ENCODE measurements at regions not wholly inside any gene's neighbourhood (a gene's known extent, or its start where the extent isn't known, plus 50 kb on each side); places are given as distances from the start of the nearest gene placed in this dataset.
"Not testable (repeated sequence)": the region's sequence is repeated elsewhere in the genome, so short reads cannot be mapped to it uniquely, and the experiment has no call there.

DNA sequence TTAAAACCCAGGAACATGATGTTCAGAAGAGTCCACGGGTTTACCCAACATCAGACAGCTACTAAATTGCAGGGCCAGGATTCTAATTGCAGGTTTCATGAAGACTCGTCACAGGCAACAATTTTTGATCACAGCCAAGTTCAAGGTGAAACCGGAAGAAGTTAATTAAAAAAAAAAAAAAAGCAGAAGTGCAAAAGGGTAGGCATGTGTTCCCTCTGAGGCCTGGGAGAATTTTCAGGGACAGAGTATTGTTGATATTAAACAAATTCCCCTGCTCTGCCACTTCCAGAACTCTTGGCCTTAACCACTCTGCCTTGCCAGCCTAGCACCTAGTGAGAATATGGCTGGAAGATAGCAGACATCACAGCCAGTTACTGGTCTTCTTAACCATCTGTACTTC is 99.4 kb upstream of the TRIB2 start:
- H3K36me3 Mint-ChIP-seq: no peaks in the 10 kb centered on the region
- no peaks in the 10 kb centered on the region for H3K9me3 Mint-ChIP-seq
- no peaks in the 10 kb centered on the region for H3K27me3 Mint-ChIP-seq
- peaks cover 31% of the 10 kb centered on the region for H3K4me1 Mint-ChIP-seq
- DNase-seq (ENCODE audit: low spot score in 2 of 2) (no peak), ATAC-seq (ENCODE audit: low read depth) (peak; percentile 61)
- peak overlapping the region; percentile 57 for H3K27ac Mint-ChIP-seq
- H3K4me3 Mint-ChIP-seq: peak overlapping the region; percentile 46

DNA sequence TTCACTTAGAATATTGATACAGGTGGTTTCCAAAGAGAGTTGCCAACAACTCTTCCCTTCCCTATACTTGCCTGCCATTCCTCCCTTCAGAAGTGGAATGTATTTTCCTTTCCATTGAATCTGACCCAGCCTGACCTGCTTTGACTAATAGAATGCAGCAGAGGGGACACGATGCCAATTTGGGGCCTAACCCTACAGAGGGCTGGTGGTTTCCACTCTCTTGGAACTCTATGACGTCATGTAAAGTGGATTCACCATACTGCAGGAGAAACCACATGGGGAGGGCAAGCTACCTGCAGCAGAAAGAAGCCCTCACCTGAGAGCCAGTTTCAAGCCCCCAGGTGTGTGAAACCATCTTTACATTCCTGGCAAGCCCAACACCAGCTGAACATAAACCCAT is 98.9 kb upstream of the TRIB2 start:
- DNase-seq (ENCODE audit: low spot score in 2 of 2): no peak
- no peak for ATAC-seq (ENCODE audit: low read depth)
- Mint-ChIP-seq H3K9me3 (no peaks in the 10 kb centered on the region), H3K27ac (no peak overlapping the region), H3K36me3 (no peaks in the 10 kb centered on the region), H3K27me3 (no peaks in the 10 kb centered on the region), H3K4me1 (peaks cover 27% of the 10 kb centered on the region), H3K4me3 (no peak overlapping the region)

DNA sequence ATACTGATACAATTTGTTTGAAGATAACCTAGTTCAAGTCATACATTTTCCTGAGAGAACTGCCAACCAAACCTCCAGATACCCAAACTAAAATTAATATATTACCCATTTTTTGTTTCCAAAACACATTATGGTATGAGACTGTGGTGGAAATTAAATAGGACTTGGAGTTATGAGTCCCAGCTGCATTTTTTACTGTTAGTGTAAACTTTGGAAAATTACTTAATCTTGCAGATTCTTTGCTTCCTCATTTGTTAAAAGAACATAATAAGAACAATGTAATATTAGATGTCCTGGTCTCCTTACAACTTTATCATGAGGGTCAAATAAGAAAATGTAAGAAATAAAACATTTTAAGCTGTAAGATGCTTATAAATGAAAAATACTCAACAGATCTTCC is 98.2 kb upstream of the TRIB2 start:
- Mint-ChIP-seq H3K4me1 (peaks cover 21% of the 10 kb centered on the region), H3K36me3 (no peaks in the 10 kb centered on the region), H3K4me3 (no peak overlapping the region), H3K27ac (no peak overlapping the region), H3K9me3 (no peaks in the 10 kb centered on the region), H3K27me3 (no peaks in the 10 kb centered on the region)
- no peak for ATAC-seq (ENCODE audit: low read depth)
- no peak for DNase-seq (ENCODE audit: low spot score in 2 of 2)

DNA sequence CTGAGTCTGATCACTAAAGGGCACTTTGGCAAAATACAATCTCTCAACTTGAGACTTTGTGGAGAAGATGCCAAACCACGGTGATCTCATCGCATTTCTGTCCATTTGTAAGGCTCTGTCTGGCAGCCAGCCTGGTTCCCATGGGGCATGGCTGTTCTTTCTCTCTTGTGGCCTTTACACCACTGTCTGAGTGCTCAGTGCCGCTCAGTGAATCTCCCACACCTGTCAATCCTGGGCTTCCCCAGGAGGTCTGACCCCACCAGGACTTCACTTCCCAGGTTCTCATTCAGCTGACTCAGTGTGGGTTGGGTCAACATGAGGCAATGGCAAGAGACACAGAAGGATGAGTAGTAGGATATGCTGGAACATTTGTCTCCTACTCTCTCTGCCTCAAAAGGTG is 96.8 kb upstream of the TRIB2 start:
- H3K9me3 Mint-ChIP-seq: no peaks in the 10 kb centered on the region

DNA sequence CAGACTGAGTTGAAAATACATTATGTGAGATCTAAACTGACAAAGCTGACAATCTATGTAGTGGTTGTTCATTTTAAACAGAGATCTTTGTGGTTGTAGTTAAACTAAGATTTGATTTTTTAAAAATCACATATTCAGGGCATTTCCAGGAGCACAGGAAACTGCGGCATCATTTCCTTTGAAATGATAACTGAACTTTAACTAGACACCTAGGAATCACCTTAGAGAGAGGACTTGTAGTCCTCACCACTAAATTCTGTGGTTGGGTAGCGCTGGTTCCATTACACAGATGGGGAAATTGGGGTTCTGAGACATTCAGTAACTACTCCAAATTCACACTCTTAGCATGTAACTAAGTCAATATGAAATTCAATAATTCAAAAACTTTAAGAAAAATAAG is 96.0 kb upstream of the TRIB2 start:
- DNase-seq (ENCODE audit: low spot score in 2 of 2): no peak
- no peak overlapping the region for H3K4me3 Mint-ChIP-seq

More for the DNA sequence above, 96.8 kb upstream of the TRIB2 start:
- H3K4me3 Mint-ChIP-seq: no peak overlapping the region
- H3K27me3 Mint-ChIP-seq: no peaks in the 10 kb centered on the region
- DNase-seq (ENCODE audit: low spot score in 2 of 2) (no peak), ATAC-seq (ENCODE audit: low read depth) (no peak)
- peaks cover 19% of the 10 kb centered on the region for H3K4me1 Mint-ChIP-seq
- H3K27ac Mint-ChIP-seq: no peak overlapping the region
- H3K36me3 Mint-ChIP-seq: no peaks in the 10 kb centered on the region

DNA sequence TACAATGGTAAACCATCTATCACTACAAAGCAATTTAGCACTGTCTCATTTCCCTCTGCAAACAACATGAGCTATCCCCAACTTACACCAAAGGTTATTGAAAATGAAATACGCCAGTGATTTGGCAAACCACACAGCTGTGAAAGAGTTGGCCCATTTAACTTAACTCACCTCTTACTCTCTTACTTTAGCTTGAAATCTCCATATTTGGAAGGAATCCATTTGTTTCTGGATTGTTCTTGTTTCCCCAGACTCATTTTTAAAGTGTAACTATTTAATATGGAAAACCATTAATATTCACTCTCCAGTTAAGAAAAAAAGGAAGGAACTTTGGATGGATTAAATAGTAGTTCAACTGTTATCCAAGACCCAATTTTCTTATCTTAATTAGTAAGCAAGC is 93.7 kb upstream of the TRIB2 start:
- no peak for DNase-seq (ENCODE audit: low spot score in 2 of 2)
- no peaks in the 10 kb centered on the region for H3K36me3 Mint-ChIP-seq
- no peak overlapping the region for H3K4me3 Mint-ChIP-seq
- H3K27ac Mint-ChIP-seq: no peak overlapping the region
- no peak for ATAC-seq (ENCODE audit: low read depth)
- peaks cover 7% of the 10 kb centered on the region for H3K4me1 Mint-ChIP-seq
- H3K9me3 Mint-ChIP-seq: no peaks in the 10 kb centered on the region
- peaks cover 6% of the 10 kb centered on the region for H3K27me3 Mint-ChIP-seq

More for the DNA sequence above, 96.0 kb upstream of the TRIB2 start:
- no peaks in the 10 kb centered on the region for H3K9me3 Mint-ChIP-seq
- no peaks in the 10 kb centered on the region for H3K36me3 Mint-ChIP-seq
- ATAC-seq (ENCODE audit: low read depth): no peak
- H3K4me1 Mint-ChIP-seq: peaks cover 24% of the 10 kb centered on the region
- H3K27me3 Mint-ChIP-seq: no peaks in the 10 kb centered on the region
- H3K27ac Mint-ChIP-seq: no peak overlapping the region

DNA sequence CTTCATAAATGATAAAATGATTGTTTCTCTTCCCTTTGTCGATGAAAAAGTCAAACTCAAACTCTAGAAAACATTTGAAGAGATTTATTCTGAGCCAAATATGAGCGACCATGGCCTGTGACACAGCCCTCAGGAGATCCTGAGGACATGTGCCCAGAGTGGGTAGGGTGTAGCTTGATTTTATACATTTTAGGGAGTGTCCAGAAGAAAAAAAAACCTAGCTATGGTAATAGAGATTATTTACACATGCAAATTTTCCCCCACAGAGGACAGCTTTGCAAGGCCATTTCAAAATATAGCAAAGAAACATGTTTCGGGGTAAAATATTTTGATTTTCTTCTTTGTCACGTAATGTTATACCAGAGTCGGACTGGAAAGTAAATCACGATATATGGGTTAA is 92.4 kb upstream of the TRIB2 start:
- Mint-ChIP-seq H3K9me3 (no peaks in the 10 kb centered on the region), H3K27ac (no peak overlapping the region), H3K4me1 (peaks cover 10% of the 10 kb centered on the region)

DNA sequence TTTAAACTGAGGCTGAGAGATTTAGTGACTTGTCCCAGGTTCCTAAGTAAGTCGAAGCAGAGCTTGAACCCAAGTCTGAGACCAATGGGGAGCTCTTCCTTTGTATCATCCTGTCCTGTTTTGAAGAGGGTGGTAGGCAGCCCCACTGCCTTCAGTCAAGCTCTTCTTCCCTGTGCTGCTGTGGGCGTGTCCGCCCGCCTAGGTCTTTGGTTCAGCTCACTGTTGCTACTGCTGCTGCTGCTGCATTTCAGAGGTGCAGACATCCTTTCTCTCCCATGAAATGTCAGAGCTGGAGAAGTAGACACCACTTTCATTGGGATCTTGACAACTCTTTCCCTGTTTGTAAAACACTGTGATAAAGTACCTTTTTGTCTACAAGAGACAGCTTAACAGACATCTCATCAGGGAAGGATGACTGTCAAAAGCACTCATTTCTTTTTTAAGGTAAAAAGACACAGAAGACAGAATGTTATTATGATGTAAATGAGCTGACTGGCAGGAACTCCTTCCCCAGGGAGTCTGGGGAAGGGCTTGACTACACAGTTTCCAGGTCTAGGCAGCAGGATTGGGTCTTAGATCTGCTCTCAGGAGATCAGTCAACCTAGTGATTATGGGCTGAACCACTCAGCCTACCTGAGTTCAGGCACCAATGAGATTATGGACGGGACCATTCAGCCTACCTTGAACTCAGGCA is 91.7 kb upstream of the TRIB2 start:
- H3K27ac Mint-ChIP-seq: no peak overlapping the region
- H3K9me3 Mint-ChIP-seq: no peaks in the 10 kb centered on the region
- H3K4me3 Mint-ChIP-seq: no peak overlapping the region
- peaks cover 10% of the 10 kb centered on the region for H3K4me1 Mint-ChIP-seq
- no peaks in the 10 kb centered on the region for H3K36me3 Mint-ChIP-seq
- no peak for ATAC-seq (ENCODE audit: low read depth)
- no peak for DNase-seq (ENCODE audit: low spot score in 2 of 2)
- peaks cover 7% of the 10 kb centered on the region for H3K27me3 Mint-ChIP-seq

More for the DNA sequence above, 92.4 kb upstream of the TRIB2 start:
- ATAC-seq (ENCODE audit: low read depth): no peak
- no peak for DNase-seq (ENCODE audit: low spot score in 2 of 2)
- no peak overlapping the region for H3K4me3 Mint-ChIP-seq
- peaks cover 7% of the 10 kb centered on the region for H3K27me3 Mint-ChIP-seq
- no peaks in the 10 kb centered on the region for H3K36me3 Mint-ChIP-seq

DNA sequence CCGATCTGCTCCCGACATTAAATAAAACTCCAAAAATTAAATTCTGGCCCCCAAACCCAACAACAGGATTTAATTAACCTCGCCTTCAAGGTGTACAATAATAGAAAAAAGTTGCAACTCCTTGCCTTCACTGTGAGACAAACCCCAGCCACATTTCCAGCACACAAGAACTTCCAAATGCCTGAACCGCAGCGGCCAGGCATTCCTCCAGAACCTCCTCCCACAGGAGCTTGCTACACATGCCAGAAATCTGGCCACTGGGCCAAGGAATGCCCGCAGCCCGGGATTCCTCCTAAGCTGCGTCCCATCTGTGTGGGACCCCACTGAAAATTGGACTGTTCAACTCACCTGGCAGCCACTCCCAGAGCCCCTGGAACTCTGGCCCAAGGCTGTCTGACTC is 88.2 kb upstream of the TRIB2 start:
- H3K4me1 Mint-ChIP-seq; H3K27me3 Mint-ChIP-seq; DNase-seq (ENCODE audit: low spot score in 2 of 2); H3K36me3 Mint-ChIP-seq; H3K4me3 Mint-ChIP-seq; H3K9me3 Mint-ChIP-seq; ATAC-seq (ENCODE audit: low read depth); H3K27ac Mint-ChIP-seq: not testable (repeated sequence)

DNA sequence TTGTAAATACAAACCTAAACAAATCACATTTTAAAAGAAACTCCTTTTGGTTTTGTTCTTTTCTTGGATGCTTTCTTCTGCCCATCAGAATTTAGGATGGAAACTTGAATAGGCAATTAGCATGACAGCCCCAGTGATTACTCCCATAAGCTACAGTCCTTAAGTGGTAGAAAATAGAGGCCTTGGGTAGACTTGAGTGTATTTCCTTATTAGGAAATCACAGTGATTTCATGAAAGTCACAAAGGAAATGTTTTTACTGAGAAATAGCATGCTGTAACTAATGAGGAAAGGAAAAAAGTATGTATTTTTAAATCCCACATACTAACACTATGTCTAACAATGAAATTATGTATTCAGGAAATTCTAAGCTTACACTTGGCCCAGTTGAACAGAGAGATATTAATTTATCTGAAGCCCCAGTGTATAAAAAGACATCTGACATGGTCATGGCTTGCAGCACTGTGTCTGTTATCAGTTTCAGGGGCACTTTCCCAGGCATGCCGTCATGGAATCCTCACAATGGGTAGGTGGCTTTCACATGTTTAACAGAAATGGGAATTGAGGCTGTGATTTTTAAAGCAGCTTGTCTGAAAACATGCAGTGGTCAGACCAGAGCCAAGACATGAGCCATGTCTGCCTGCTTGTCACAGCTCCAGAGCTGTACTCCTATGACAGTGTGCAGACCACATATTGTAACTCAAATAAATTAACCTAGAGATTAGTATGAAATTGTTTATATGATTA is 79.7 kb upstream of the TRIB2 start:
- Mint-ChIP-seq H3K27ac (no peak overlapping the region), H3K36me3 (no peaks in the 10 kb centered on the region), H3K9me3 (no peaks in the 10 kb centered on the region), H3K4me3 (no peak overlapping the region), H3K27me3 (peaks cover 4% of the 10 kb centered on the region), H3K4me1 (peaks cover 8% of the 10 kb centered on the region)
- DNase-seq (ENCODE audit: low spot score in 2 of 2) (no peak), ATAC-seq (ENCODE audit: low read depth) (no peak)

DNA sequence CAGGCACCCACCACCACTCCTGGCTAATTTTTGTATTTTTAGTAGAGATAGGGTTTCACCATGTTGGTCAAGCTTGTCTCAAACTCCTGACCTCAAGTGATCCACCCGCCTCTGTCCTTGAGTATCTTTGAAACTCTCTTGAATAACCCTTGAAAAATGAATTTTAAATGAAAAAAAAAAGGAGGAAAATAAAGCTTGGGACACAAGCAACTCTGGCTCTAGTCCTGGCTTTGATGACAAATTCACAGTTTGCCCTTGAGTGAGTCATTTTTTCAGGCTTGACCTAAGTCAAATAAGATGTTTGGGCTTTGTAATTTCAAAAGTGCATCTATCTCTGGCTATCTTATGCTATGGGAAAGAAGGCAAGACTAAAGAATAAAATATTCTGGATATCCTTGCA is 79.0 kb upstream of the TRIB2 start:
- no peak overlapping the region for H3K27ac Mint-ChIP-seq
- peaks cover 8% of the 10 kb centered on the region for H3K4me1 Mint-ChIP-seq
- ATAC-seq (ENCODE audit: low read depth): no peak
- no peaks in the 10 kb centered on the region for H3K36me3 Mint-ChIP-seq
- DNase-seq (ENCODE audit: low spot score in 2 of 2): no peak
- no peaks in the 10 kb centered on the region for H3K9me3 Mint-ChIP-seq
- H3K4me3 Mint-ChIP-seq: no peak overlapping the region
- H3K27me3 Mint-ChIP-seq: peaks cover 4% of the 10 kb centered on the region

DNA sequence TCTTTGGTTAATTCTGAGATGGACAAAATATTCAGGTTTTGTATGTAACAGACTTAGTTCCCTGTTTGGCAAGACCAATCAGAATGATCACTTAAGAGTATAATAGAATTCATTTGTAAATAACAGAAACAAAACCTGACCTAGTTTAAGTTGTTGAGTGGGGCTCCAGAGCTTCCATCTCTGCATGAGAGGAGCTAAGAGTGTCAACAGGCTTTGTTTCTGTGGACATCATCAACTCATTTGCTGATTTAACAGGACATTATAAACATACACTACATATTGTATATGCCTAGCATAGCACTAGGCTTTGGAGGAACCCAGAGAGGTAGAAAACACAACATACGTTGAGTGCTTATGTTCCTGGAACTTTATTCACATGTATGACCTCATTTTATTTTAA is 75.3 kb upstream of the TRIB2 start:
- Mint-ChIP-seq H3K27ac (no peak overlapping the region), H3K36me3 (peaks cover 3% of the 10 kb centered on the region), H3K27me3 (peaks cover 7% of the 10 kb centered on the region), H3K9me3 (peaks cover 4% of the 10 kb centered on the region), H3K4me1 (no peaks in the 10 kb centered on the region), H3K4me3 (no peak overlapping the region)
- no peak for DNase-seq (ENCODE audit: low spot score in 2 of 2)
- ATAC-seq (ENCODE audit: low read depth): no peak

DNA sequence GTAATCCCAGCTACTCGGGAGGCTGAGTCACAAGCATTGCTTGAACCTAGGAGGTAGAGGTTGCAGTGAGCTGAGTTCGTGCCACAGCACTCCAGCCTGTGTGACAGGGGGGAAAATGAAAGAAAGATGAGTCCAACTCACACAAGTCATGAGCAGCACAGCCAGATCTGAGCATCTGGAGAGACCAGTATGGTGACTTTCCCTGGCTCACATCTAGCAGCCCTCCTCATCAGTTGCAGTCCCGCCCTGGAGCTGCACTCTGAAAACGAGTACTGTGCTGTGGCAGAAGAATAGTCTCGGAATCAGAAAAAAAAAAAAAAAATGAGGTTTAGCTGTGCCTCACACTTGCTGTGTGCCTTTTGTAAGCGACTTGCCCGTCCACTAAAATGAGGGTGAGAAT is 74.4 kb upstream of the TRIB2 start:
- Mint-ChIP-seq H3K36me3 (peaks cover 7% of the 10 kb centered on the region), H3K4me3 (no peak overlapping the region), H3K9me3 (peaks cover 7% of the 10 kb centered on the region), H3K27ac (no peak overlapping the region), H3K27me3 (peaks cover 7% of the 10 kb centered on the region), H3K4me1 (no peaks in the 10 kb centered on the region)
- DNase-seq (ENCODE audit: low spot score in 2 of 2): no peak
- ATAC-seq (ENCODE audit: low read depth): no peak

DNA sequence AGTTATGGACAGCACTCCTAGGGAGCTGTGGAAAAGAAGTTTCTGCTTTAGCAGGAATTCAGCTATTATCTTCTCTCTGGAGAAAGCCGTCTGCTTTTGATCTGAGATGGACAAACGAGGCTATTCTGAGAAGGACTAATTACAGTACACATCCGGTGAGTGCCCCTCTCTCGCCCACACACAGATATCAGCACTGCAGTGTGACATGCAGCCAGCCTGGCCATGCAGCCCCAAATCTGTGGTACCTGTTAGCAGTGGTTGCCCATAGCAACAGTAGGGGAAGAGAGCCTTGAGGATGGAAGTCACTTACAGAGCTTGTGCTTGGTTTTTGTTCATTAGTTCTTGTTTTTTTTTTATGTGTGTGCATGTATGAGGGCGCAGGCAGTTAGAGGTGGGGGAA is 73.9 kb upstream of the TRIB2 start:
- no peak for ATAC-seq (ENCODE audit: low read depth)
- Mint-ChIP-seq H3K27me3 (peaks cover 7% of the 10 kb centered on the region), H3K27ac (no peak overlapping the region), H3K9me3 (peaks cover 7% of the 10 kb centered on the region), H3K4me1 (no peaks in the 10 kb centered on the region), H3K4me3 (no peak overlapping the region), H3K36me3 (peaks cover 7% of the 10 kb centered on the region)
- DNase-seq (ENCODE audit: low spot score in 2 of 2): no peak
